ENCODE measurements at regions not wholly inside any gene's neighbourhood (a gene's known extent, or its start where the extent isn't known, plus 50 kb on each side); places are given as distances from the start of the nearest gene placed in this dataset.
"Not testable (repeated sequence)": the region's sequence is repeated elsewhere in the genome, so short reads cannot be mapped to it uniquely, and the experiment has no call there.

- no peak for DNase-seq
Observed at GRCh38 chr10:22875581-22875980, 52.3 kb upstream of the ARMC3 start.

- peak; percentile 67 to 87 (median 86) for DNase-seq
Observed at GRCh38 chr10:22874189-22874854, 53.5 kb upstream of the ARMC3 start.

GRCh38 chr10:22856444-22857074 is 71.3 kb upstream of the ARMC3 start:
- no peak for DNase-seq

- no peak for DNase-seq
Observed at GRCh38 chr10:22854935-22855421, 72.9 kb upstream of the ARMC3 start.

GRCh38 chr10:22853906-22854447 is 73.9 kb upstream of the ARMC3 start:
- DNase-seq: no peak

- DNase-seq: no peak
Observed at GRCh38 chr10:22852712-22853353, 75.0 kb upstream of the ARMC3 start.

GRCh38 chr10:22851865-22852239 is 76.0 kb upstream of the ARMC3 start:
- no peak for DNase-seq

GRCh38 chr10:22850541-22850940 is 77.3 kb upstream of the ARMC3 start:
- no peak for DNase-seq

GRCh38 chr10:22849077-22849805 is 78.6 kb upstream of the ARMC3 start:
- DNase-seq: no peak

GRCh38 chr10:22848509-22848908 is 79.3 kb upstream of the ARMC3 start:
- DNase-seq: no peak

- DNase-seq: no peak
Observed at GRCh38 chr10:22846294-22846693, 81.6 kb upstream of the ARMC3 start.

- DNase-seq: no peak
Observed at GRCh38 chr10:22839639-22840038, 88.2 kb upstream of the ARMC3 start.

GRCh38 chr10:22837771-22838170 is 90.1 kb upstream of the ARMC3 start:
- DNase-seq: no peak

GRCh38 chr10:22837351-22837750 is 90.5 kb upstream of the ARMC3 start:
- DNase-seq: no peak

- DNase-seq: no peak
Observed at GRCh38 chr10:22834471-22834870, 93.4 kb upstream of the ARMC3 start.

- DNase-seq: peak in 1 of 3 experiments; percentile 11
Observed at GRCh38 chr10:22833781-22834180, 94.1 kb upstream of the ARMC3 start.

- DNase-seq: no peak
Observed at GRCh38 chr10:22833353-22833752, 94.5 kb upstream of the ARMC3 start.

- DNase-seq: no peak
Observed at GRCh38 chr10:22832851-22833250, 95.0 kb upstream of the ARMC3 start.

- peak in 1 of 3 experiments; percentile 12 for DNase-seq
Observed at GRCh38 chr10:22832066-22832602, 95.7 kb upstream of the ARMC3 start.

- no peak for DNase-seq
Observed at GRCh38 chr10:22831586-22831985, 96.3 kb upstream of the ARMC3 start.

GRCh38 chr10:22828712-22829111 is 99.1 kb upstream of the ARMC3 start:
- DNase-seq: not testable (repeated sequence)

- DNase-seq: no peak
Observed at GRCh38 chr10:22825841-22826240, 102.0 kb upstream of the ARMC3 start.

GRCh38 chr10:22824984-22825383 is 102.9 kb upstream of the ARMC3 start:
- DNase-seq: no peak

All from NCI-H1417 (cell line).